Fibroblast of lung (primary cell): ENCODE measurements at regions not wholly inside any gene's neighbourhood (a gene's known extent, or its start where the extent isn't known, plus 50 kb on each side); places are given as distances from the start of the nearest gene placed in this dataset.

Experiments
- DNase-seq, 2 donors: peaks; one replicate each; pipeline versions ENCODE4 v3.0.0 to v3.0.0-alpha.2; 2010; ENCODE audit warnings: low read depth in 2 of 2
- H2AFZ ChIP-seq: 2 replicates; pipeline ENCODE4 v1.5.1; 2012; ENCODE audit warnings: low read length, control low read depth, inconsistent platforms
- H3K27ac ChIP-seq: 2 replicates; pipeline ENCODE4 v1.5.1; 2011; ENCODE audit warnings: low read length, control low read depth; ENCODE audit not compliant: insufficient read depth
- H3K27me3 ChIP-seq: 2 replicates; pipeline ENCODE4 v1.5.1; 2011; ENCODE audit warnings: mild to moderate bottlenecking, low read length; ENCODE audit not compliant: control insufficient read depth, insufficient read depth
- H3K36me3 ChIP-seq: 2 replicates; pipeline ENCODE4 v1.5.1; 2011; ENCODE audit warnings: low read length; ENCODE audit not compliant: control insufficient read depth, insufficient read depth
- H3K4me1 ChIP-seq: 2 replicates; pipeline ENCODE4 v1.5.1; 2011; ENCODE audit warnings: low read length; ENCODE audit not compliant: control insufficient read depth, insufficient read depth; ENCODE audit errors: extremely low read depth
- H3K4me2 ChIP-seq: 2 replicates; pipeline ENCODE4 v1.5.1; 2011; ENCODE audit warnings: low read length, control low read depth; ENCODE audit not compliant: insufficient read depth; ENCODE audit errors: extremely low read depth
- H3K4me3 ChIP-seq, 4 experiments: fragments of 200-600 bp in 1 of 4; sonication (generic) in 1 of 4; replicated peaks in 1 of 4; 2 replicates each; pipeline ENCODE4 v1.5.1; 2011 to 2016; ENCODE audit warnings: low read length in 4 of 4, low read depth in 3 of 4, mild to moderate bottlenecking in 3 of 4, control low read depth in 2 of 4, inconsistent platforms in 1 of 4, mixed read lengths in 1 of 4; ENCODE audit not compliant: insufficient read depth in 1 of 4; ENCODE audit errors: control extremely low read depth in 1 of 4
- H3K79me2 ChIP-seq: 2 replicates; pipeline ENCODE4 v1.5.1; 2012; ENCODE audit warnings: mild to moderate bottlenecking, low read length, inconsistent platforms; ENCODE audit not compliant: control insufficient read depth, insufficient read depth
- H3K9ac ChIP-seq: 2 replicates; pipeline ENCODE4 v1.5.1; 2011; ENCODE audit warnings: mild to moderate bottlenecking, low read length, control low read depth; ENCODE audit not compliant: insufficient read depth
- H3K9me3 ChIP-seq: 2 replicates; pipeline ENCODE4 v1.5.1; 2012; ENCODE audit warnings: low read depth, low read length; ENCODE audit not compliant: control insufficient read depth, insufficient read depth
- H4K20me1 ChIP-seq: 2 replicates; pipeline ENCODE4 v1.5.1; 2011; ENCODE audit warnings: low read length; ENCODE audit not compliant: control insufficient read depth, insufficient read depth; ENCODE audit errors: extremely low read depth
- CTCF ChIP-seq, 2 donors: IDR thresholded peaks in 1 of 2; conservative IDR thresholded peaks in 1 of 2; 1 replicate in 1 of 2; 2 replicates in 1 of 2; pipeline ENCODE4 v1.5.1; 2011 to 2012; ENCODE audit warnings: low read length in 2 of 2, control low read depth in 1 of 2, inconsistent platforms in 1 of 2, low read depth in 1 of 2, mild to moderate bottlenecking in 1 of 2
- EZH2 ChIP-seq: IDR thresholded peaks from 2 replicates; pipeline ENCODE4 v1.5.1; 2012; ENCODE audit warnings: low read length, control low read depth, mild to moderate bottlenecking; ENCODE audit errors: missing control alignments

GRCh38 chr1:185442050-185442449 lies 125.0 kb upstream of the IVNS1ABP start:
- Histone ChIP-seq H3K27ac (no peak overlapping the region), H3K27me3 (no peaks in the 10 kb centered on the region), H3K4me2 (no peak overlapping the region), H3K9me3 (no peaks in the 10 kb centered on the region), H4K20me1 (no peaks in the 10 kb centered on the region), H3K4me3 (no peak overlapping the region), H2AFZ (no peak overlapping the region), H3K36me3 (no peaks in the 10 kb centered on the region), H3K79me2 (no peaks in the 10 kb centered on the region), H3K4me1 (no peaks in the 10 kb centered on the region), H3K9ac (no peak overlapping the region)
- peak in 1 of 2 donors; percentile 72 for DNase-seq
- TF ChIP-seq EZH2, result no peak
- no peak for TF ChIP-seq CTCF (conservative IDR thresholded peaks at IDR 0.05 in 1 of 2, IDR thresholded peaks at IDR 0.05 in 1 of 2; ENCODE audit: low read depth in 1 of 2, low read length in 2 of 2)

- no peak overlapping the region for H3K9ac ChIP-seq
- H3K27me3 ChIP-seq, result no peaks in the 10 kb centered on the region
- no peaks in the 10 kb centered on the region for H3K4me1 ChIP-seq
- no peaks in the 10 kb centered on the region for H3K36me3 ChIP-seq
- TF ChIP-seq CTCF (conservative IDR thresholded peaks at IDR 0.05 in 1 of 2, IDR thresholded peaks at IDR 0.05 in 1 of 2; ENCODE audit: low read depth in 1 of 2, low read length in 2 of 2) (no peak), EZH2 (no peak)
- H4K20me1 ChIP-seq, result no peaks in the 10 kb centered on the region
- H2AFZ ChIP-seq, result no peak overlapping the region
- H3K27ac ChIP-seq, result no peak overlapping the region
- H3K9me3 ChIP-seq, result no peaks in the 10 kb centered on the region
- no peak overlapping the region for H3K4me2 ChIP-seq
- peak; percentile 2 to 97 for DNase-seq
- H3K79me2 ChIP-seq, result no peaks in the 10 kb centered on the region
- H3K4me3 ChIP-seq, result no peak overlapping the region
Observed at GRCh38 chr1:185441605-185442004, 124.6 kb upstream of the IVNS1ABP start.

GRCh38 chr1:185440877-185441276 lies 123.8 kb upstream of the IVNS1ABP start:
- Histone ChIP-seq H4K20me1 (no peaks in the 10 kb centered on the region), H2AFZ (no peak overlapping the region), H3K4me2 (no peak overlapping the region), H3K9ac (no peak overlapping the region), H3K9me3 (no peaks in the 10 kb centered on the region), H3K79me2 (no peaks in the 10 kb centered on the region), H3K36me3 (no peaks in the 10 kb centered on the region), H3K4me1 (no peaks in the 10 kb centered on the region), H3K4me3 (no peak overlapping the region), H3K27me3 (no peaks in the 10 kb centered on the region), H3K27ac (no peak overlapping the region)
- DNase-seq, result peak in 1 of 2 donors; percentile 74
- no peak for TF ChIP-seq EZH2
- TF ChIP-seq CTCF (conservative IDR thresholded peaks at IDR 0.05 in 1 of 2, IDR thresholded peaks at IDR 0.05 in 1 of 2; ENCODE audit: low read depth in 1 of 2, low read length in 2 of 2), result no peak
